HUES6 (cell line): ENCODE measurements at regions not wholly inside any gene's neighbourhood (a gene's known extent, or its start where the extent isn't known, plus 50 kb on each side); places are given as distances from the start of the nearest gene placed in this dataset.
"Not testable (repeated sequence)": the region's sequence is repeated elsewhere in the genome, so short reads cannot be mapped to it uniquely, and the experiment has no call there.

Experiments used
- H3K27ac ChIP-seq: 2 replicates; pipeline ENCODE4 v1.7.0; 2013; ENCODE audit warnings: low read depth, mild to moderate bottlenecking, low read length, inconsistent platforms
- H3K27me3 ChIP-seq: 2 replicates; pipeline ENCODE4 v1.6.1; 2013; ENCODE audit warnings: low read length; ENCODE audit not compliant: control insufficient read depth, insufficient read depth
- H3K36me3 ChIP-seq: 2 replicates; pipeline ENCODE4 v1.6.1; 2013; ENCODE audit warnings: low read length; ENCODE audit not compliant: control insufficient read depth, insufficient read depth
- H3K4me1 ChIP-seq: 2 replicates; pipeline ENCODE4 v1.6.1; 2013; ENCODE audit warnings: low read length; ENCODE audit not compliant: control insufficient read depth, insufficient read depth
- H3K4me3 ChIP-seq: 2 replicates; pipeline ENCODE4 v1.5.1; 2013; ENCODE audit warnings: low read depth, low read length
- H3K9ac ChIP-seq: one replicate; pipeline ENCODE4 v1.6.1; 2013; ENCODE audit warnings: mild to moderate bottlenecking, low read length
- H3K9me3 ChIP-seq: 2 replicates; pipeline ENCODE4 v1.6.1; 2013; ENCODE audit warnings: low read depth, low read length; ENCODE audit not compliant: control insufficient read depth, insufficient read depth

GRCh38 chr2:59249441-59250306 lies 1008.5 kb upstream of the FANCL start:
- Histone ChIP-seq H3K9ac (no peak overlapping the region), H3K36me3 (no peaks in the 10 kb centered on the region), H3K27me3 (no peaks in the 10 kb centered on the region), H3K4me3 (no peak overlapping the region), H3K9me3 (no peaks in the 10 kb centered on the region), H3K27ac (no peak overlapping the region), H3K4me1 (peaks cover 5% of the 10 kb centered on the region; the same call in 1 of the 2 replicates)

GRCh38 chr2:59239146-59239545 lies 998.0 kb upstream of the FANCL start:
- no peaks in the 10 kb centered on the region for H3K9me3 ChIP-seq
- H3K36me3 ChIP-seq = no peaks in the 10 kb centered on the region
- H3K27me3 ChIP-seq = no peaks in the 10 kb centered on the region
- H3K9ac ChIP-seq = no peak overlapping the region
- no peak overlapping the region for H3K4me3 ChIP-seq
- no peak overlapping the region for H3K27ac ChIP-seq
- H3K4me1 ChIP-seq = no peaks in the 10 kb centered on the region

DNA sequence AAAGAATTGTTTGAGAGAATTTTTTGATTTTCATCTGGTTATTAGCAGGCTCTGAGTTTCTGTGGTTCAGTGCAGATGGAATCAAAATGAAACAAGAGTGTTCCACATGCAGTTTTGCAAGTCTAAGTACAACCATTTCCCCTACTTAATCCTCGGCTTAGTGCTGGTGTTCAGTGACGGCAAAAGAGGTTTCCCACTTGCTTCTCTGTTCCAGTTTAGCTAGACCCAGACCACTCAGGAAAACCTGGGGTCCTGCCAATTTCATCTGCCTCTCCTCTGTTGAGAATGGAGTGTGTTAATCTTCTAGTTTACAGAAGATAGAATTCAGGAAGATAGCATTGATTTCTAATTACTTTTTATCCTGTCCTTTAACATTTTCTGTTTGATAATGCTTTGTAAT lies 996.2 kb upstream of the FANCL start:
- Histone ChIP-seq H3K4me1 (no peaks in the 10 kb centered on the region), H3K9me3 (no peaks in the 10 kb centered on the region), H3K27ac (no peak overlapping the region), H3K36me3 (no peaks in the 10 kb centered on the region), H3K27me3 (no peaks in the 10 kb centered on the region), H3K9ac (no peak overlapping the region), H3K4me3 (no peak overlapping the region)

GRCh38 chr2:59236723-59237122 lies 995.6 kb upstream of the FANCL start:
- H3K4me1 ChIP-seq = no peaks in the 10 kb centered on the region
- no peaks in the 10 kb centered on the region for H3K27me3 ChIP-seq
- H3K9ac ChIP-seq = no peak overlapping the region
- H3K27ac ChIP-seq = no peak overlapping the region
- H3K36me3 ChIP-seq = no peaks in the 10 kb centered on the region
- no peak overlapping the region for H3K4me3 ChIP-seq
- no peaks in the 10 kb centered on the region for H3K9me3 ChIP-seq

GRCh38 chr2:59233920-59234319 lies 992.8 kb upstream of the FANCL start:
- Histone ChIP-seq H3K4me3 (no peak overlapping the region), H3K4me1 (no peaks in the 10 kb centered on the region), H3K9ac (no peak overlapping the region), H3K27ac (no peak overlapping the region), H3K36me3 (no peaks in the 10 kb centered on the region), H3K27me3 (no peaks in the 10 kb centered on the region), H3K9me3 (no peaks in the 10 kb centered on the region)

- Histone ChIP-seq H3K9me3 (no peaks in the 10 kb centered on the region), H3K9ac (no peak overlapping the region), H3K36me3 (no peaks in the 10 kb centered on the region), H3K27ac (no peak overlapping the region), H3K4me3 (no peak overlapping the region), H3K4me1 (no peaks in the 10 kb centered on the region), H3K27me3 (no peaks in the 10 kb centered on the region)
Measured at GRCh38 chr2:59233448-59233847, 992.3 kb upstream of the FANCL start.

- Histone ChIP-seq H3K27me3 (no peaks in the 10 kb centered on the region), H3K27ac (no peak overlapping the region), H3K9ac (no peak overlapping the region), H3K36me3 (no peaks in the 10 kb centered on the region), H3K9me3 (no peaks in the 10 kb centered on the region), H3K4me3 (no peak overlapping the region), H3K4me1 (no peaks in the 10 kb centered on the region; the same call in 1 of the 2 replicates)
Measured at GRCh38 chr2:59232394-59233165, 991.5 kb upstream of the FANCL start.

DNA sequence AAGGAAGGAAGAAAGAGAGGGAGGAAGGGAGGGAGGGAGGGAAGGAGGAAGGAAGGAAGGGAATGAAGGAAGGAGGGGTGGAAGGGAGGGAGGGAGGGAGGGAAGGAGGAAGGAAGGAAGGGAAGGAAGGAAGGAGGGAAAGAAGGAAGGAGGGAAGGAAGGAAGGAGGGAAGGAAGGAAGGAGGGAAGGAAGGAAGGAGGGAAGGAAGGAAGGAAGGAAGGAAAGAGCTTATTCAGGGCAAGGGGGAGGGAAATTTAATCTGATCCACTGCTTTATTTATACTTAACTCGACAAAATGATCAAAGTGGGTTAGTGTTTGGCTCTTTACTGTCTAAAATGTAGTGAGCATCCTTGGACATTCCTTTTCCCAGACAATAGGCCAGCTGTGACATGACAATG lies 985.2 kb upstream of the FANCL start:
- not testable (repeated sequence) for H3K9me3 ChIP-seq, H3K36me3 ChIP-seq, H3K9ac ChIP-seq, H3K4me3 ChIP-seq, H3K27me3 ChIP-seq, H3K27ac ChIP-seq, H3K4me1 ChIP-seq

DNA sequence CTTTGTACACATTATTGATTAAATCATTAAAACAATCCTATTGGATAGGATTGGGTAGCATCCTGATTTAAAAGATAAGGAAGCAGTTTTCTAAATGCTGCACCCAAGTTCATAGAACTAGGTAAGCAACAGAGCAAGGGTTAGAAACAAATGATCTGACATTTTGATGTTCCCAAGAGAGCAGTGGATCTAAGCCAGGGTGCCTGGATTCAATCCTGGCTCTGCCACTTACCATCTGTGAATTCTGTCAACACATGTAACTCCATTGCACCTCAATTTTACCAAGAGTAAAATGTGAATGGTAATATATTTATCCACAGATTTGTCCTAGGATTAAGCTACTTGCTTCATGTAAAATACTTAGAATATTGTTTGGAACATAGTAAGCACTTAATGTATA lies 982.6 kb upstream of the FANCL start:
- no peaks in the 10 kb centered on the region for H3K27me3 ChIP-seq
- H3K4me1 ChIP-seq = no peaks in the 10 kb centered on the region; the same call in 1 of the 2 replicates
- no peak overlapping the region for H3K9ac ChIP-seq
- H3K9me3 ChIP-seq = no peaks in the 10 kb centered on the region
- no peaks in the 10 kb centered on the region for H3K36me3 ChIP-seq
- H3K4me3 ChIP-seq = no peak overlapping the region
- H3K27ac ChIP-seq = no peak overlapping the region

DNA sequence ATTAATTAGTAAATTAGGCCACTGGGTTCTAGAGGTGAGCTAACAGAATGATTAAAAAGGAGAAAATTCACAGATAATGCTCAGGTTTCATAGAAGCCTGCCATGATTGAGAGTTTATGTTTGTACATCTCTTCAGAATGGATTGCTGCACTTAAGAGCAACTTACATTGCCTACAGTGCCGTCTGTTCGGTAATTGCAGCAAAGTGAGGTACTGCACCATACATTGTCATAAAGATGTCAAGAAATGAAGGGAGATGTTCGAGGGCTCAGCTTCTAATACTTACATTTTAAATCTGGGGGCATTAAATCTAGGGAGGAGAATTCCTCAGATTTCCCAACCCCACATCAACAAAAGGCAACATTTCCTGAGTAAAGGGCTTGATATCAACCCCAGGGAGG lies 976.2 kb upstream of the FANCL start:
- Histone ChIP-seq H3K4me3 (no peak overlapping the region), H3K9me3 (no peaks in the 10 kb centered on the region), H3K27me3 (no peaks in the 10 kb centered on the region), H3K27ac (no peak overlapping the region), H3K9ac (no peak overlapping the region), H3K36me3 (no peaks in the 10 kb centered on the region), H3K4me1 (no peaks in the 10 kb centered on the region)

DNA sequence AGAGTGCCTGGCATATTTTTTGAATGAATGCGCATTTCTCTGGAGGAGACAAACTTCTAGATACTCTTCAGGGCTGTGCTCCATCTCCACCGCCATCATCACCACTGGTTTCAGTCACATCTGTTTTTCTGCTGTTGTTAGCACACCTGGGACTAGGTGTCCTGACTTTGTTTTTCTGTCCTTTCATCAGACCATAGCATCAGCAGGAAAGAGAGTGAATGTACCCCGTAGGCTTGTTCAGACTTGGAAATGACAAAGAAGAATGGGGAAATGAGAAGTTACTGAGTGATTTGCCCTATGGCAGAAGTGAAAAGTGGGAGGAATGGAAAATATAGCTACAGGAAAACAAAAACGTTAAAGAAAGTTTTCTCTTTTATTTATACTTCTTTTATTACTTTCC lies 965.2 kb upstream of the FANCL start:
- Histone ChIP-seq H3K4me1 (no peaks in the 10 kb centered on the region), H3K9me3 (no peaks in the 10 kb centered on the region), H3K27me3 (no peaks in the 10 kb centered on the region), H3K27ac (no peak overlapping the region), H3K9ac (no peak overlapping the region), H3K4me3 (no peak overlapping the region), H3K36me3 (no peaks in the 10 kb centered on the region)
